ENCODE measurements at regions not wholly inside any gene's neighbourhood (a gene's known extent, or its start where the extent isn't known, plus 50 kb on each side); places are given as distances from the start of the nearest gene placed in this dataset.

DNA sequence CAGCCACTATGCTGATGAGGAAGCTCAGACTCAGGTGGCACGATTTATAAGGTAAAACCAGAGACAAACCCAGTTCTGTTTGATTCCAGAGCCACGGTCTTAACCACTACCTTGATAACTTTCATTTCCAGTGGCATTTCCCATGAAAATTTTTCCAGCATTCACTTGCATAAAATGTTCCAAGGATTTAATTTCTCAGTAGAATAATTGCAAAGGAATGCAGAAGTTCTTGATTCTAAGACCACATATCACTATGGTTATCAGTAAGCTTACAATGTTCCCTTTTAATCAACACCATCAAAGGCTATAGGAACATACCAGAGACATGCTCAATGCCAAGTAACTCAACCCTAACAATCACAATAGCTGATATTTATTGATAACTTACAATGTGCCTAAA lies 306.0 kb upstream of the HS3ST5 start:
- H3K79me2 ChIP-seq (ENCODE audit: control insufficient read depth, insufficient read depth, low read length): no peaks in the 10 kb centered on the region
- CTCF ChIA-PET: no interaction called here
- H3K27me3 ChIP-seq (replicated peaks in 1 of 2; ENCODE audit: control insufficient read depth in 2 of 2, insufficient read depth in 2 of 2, low read length in 1 of 2): no peaks in the 10 kb centered on the region
- no peak overlapping the region for H3K27ac ChIP-seq (ENCODE audit: control insufficient read depth, insufficient read depth)
- TF ChIP-seq HDAC6 (IDR thresholded peaks at IDR 0.05; ENCODE audit: unreplicated experiment) (no peak), MTA2 (IDR thresholded peaks at IDR 0.05; ENCODE audit: low read depth) (no peak), SUZ12 (IDR thresholded peaks at IDR 0.05; ENCODE audit: unreplicated experiment) (no peak), SIN3A (IDR thresholded peaks at IDR 0.05; ENCODE audit: low read depth, low read length) (no peak), POLR2A (IDR thresholded peaks at IDR 0.05; ENCODE audit: low read depth, low read length) (no peak), MYC (IDR thresholded peaks at IDR 0.05; ENCODE audit: insufficient read depth, insufficient read length, insufficient replicate concordance, low read length, severe bottlenecking) (no peak), SRF (IDR thresholded peaks at IDR 0.05; ENCODE audit: low read depth in 2 of 2, low read length in 2 of 2) (no peak), TCF12 (IDR thresholded peaks at IDR 0.05; ENCODE audit: low read depth, low read length) (no peak), NBN (IDR thresholded peaks at IDR 0.05) (no peak), MTA3 (IDR thresholded peaks at IDR 0.05; ENCODE audit: borderline replicate concordance, low read length) (no peak), NR2C2 (IDR thresholded peaks at IDR 0.05; ENCODE audit: borderline replicate concordance, control insufficient read depth, insufficient read length, low read depth) (no peak), POU2F2 (IDR thresholded peaks at IDR 0.05; ENCODE audit: borderline replicate concordance, low read depth, low read length) (no peak), YY1 (IDR thresholded peaks at IDR 0.05; ENCODE audit: low read depth, low read length) (no peak), SMARCA5 (IDR thresholded peaks at IDR 0.05) (no peak)
- TF ChIP-seq, protein P1, sequence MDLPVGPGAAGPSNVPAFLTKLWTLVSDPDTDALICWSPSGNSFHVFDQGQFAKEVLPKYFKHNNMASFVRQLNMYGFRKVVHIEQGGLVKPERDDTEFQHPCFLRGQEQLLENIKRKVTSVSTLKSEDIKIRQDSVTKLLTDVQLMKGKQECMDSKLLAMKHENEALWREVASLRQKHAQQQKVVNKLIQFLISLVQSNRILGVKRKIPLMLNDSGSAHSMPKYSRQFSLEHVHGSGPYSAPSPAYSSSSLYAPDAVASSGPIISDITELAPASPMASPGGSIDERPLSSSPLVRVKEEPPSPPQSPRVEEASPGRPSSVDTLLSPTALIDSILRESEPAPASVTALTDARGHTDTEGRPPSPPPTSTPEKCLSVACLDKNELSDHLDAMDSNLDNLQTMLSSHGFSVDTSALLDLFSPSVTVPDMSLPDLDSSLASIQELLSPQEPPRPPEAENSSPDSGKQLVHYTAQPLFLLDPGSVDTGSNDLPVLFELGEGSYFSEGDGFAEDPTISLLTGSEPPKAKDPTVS (IDR thresholded peaks at IDR 0.05; ENCODE audit: low read depth, low read length): no peak
- TF ChIP-seq, protein P2, sequence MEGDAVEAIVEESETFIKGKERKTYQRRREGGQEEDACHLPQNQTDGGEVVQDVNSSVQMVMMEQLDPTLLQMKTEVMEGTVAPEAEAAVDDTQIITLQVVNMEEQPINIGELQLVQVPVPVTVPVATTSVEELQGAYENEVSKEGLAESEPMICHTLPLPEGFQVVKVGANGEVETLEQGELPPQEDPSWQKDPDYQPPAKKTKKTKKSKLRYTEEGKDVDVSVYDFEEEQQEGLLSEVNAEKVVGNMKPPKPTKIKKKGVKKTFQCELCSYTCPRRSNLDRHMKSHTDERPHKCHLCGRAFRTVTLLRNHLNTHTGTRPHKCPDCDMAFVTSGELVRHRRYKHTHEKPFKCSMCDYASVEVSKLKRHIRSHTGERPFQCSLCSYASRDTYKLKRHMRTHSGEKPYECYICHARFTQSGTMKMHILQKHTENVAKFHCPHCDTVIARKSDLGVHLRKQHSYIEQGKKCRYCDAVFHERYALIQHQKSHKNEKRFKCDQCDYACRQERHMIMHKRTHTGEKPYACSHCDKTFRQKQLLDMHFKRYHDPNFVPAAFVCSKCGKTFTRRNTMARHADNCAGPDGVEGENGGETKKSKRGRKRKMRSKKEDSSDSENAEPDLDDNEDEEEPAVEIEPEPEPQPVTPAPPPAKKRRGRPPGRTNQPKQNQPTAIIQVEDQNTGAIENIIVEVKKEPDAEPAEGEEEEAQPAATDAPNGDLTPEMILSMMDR (IDR thresholded peaks at IDR 0.05 in 2 of 3, conservative IDR thresholded peaks at IDR 0.05 in 1 of 3; ENCODE audit: control insufficient read depth in 2 of 3, extremely low read depth in 1 of 3, insufficient read depth in 1 of 3, low read depth in 3 of 3, low read length in 3 of 3): no peak
- TF ChIP-seq, protein P3, sequence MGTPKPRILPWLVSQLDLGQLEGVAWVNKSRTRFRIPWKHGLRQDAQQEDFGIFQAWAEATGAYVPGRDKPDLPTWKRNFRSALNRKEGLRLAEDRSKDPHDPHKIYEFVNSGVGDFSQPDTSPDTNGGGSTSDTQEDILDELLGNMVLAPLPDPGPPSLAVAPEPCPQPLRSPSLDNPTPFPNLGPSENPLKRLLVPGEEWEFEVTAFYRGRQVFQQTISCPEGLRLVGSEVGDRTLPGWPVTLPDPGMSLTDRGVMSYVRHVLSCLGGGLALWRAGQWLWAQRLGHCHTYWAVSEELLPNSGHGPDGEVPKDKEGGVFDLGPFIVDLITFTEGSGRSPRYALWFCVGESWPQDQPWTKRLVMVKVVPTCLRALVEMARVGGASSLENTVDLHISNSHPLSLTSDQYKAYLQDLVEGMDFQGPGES (IDR thresholded peaks at IDR 0.05): no peak
- intact Hi-C loops (cut with micrococcal nuclease; ENCODE audit: unreplicated experiment) (no loop called here), in situ Hi-C loops (cut with MboI) (no loop called here)
- WGBS (ENCODE audit: insufficient coverage, insufficient replicate concordance, low lambda C conversion rate, missing lambda C conversion rate): 6% methylated on average over 2 of the region's 2 CpGs
- BruUV-seq (replicated peaks): no TSS peak
- ATAC-seq (no peak), DNase-seq (ENCODE audit: low read depth, low spot score) (no peak), FAIRE-seq (no peak)
- no peak overlapping the region for H3K4me2 ChIP-seq (ENCODE audit: control insufficient read depth, insufficient read depth)
- no peak overlapping the region for H3K9ac ChIP-seq (ENCODE audit: control insufficient read depth, insufficient read depth, low read length)
- no peak overlapping the region for H3K4me3 ChIP-seq
- RAD21 ChIA-PET (ENCODE audit: unreplicated experiment): no interaction called here
- no peaks in the 10 kb centered on the region for H3K36me3 ChIP-seq (ENCODE audit: control insufficient read depth in 2 of 2, insufficient read depth in 2 of 2, low read length in 1 of 2)
- SMC1A ChIA-PET (ENCODE audit: uncharacterized antibody, unreplicated experiment): interaction anchor here (0.6 kb wide), 1 partner anchor 214 kb away, joined by 3 read pairs; no protein-coding TSS in a partner anchor
- no peaks in the 10 kb centered on the region for H4K20me1 ChIP-seq (ENCODE audit: control insufficient read depth, insufficient read depth)
- no peak overlapping the region for H2AFZ ChIP-seq (ENCODE audit: control insufficient read depth, low read depth, low read length)
- H3K4me1 ChIP-seq (ENCODE audit: control insufficient read depth, insufficient read depth, low read length): no peaks in the 10 kb centered on the region
- POLR2A ChIA-PET: no interaction called here
- H3K9me3 ChIP-seq (replicated peaks; ENCODE audit: control insufficient read depth, insufficient read depth, low read length): no peaks in the 10 kb centered on the region
